Eye (tissue), 1 donor: ENCODE measurements at regions not wholly inside any gene's neighbourhood (a gene's known extent, or its start where the extent isn't known, plus 50 kb on each side); places are given as distances from the start of the nearest gene placed in this dataset.
A peak's percentile ranks its signal among the peaks of the same experiment; 100 is the strongest.

Source experiments
- DNase-seq: peaks from one replicate; pipeline ENCODE4 v3.0.0-alpha.2; 2015

GRCh38 chr17:77266891-77267341, 126.1 kb downstream of the SEC14L1 start:
- no peak for DNase-seq

DNA sequence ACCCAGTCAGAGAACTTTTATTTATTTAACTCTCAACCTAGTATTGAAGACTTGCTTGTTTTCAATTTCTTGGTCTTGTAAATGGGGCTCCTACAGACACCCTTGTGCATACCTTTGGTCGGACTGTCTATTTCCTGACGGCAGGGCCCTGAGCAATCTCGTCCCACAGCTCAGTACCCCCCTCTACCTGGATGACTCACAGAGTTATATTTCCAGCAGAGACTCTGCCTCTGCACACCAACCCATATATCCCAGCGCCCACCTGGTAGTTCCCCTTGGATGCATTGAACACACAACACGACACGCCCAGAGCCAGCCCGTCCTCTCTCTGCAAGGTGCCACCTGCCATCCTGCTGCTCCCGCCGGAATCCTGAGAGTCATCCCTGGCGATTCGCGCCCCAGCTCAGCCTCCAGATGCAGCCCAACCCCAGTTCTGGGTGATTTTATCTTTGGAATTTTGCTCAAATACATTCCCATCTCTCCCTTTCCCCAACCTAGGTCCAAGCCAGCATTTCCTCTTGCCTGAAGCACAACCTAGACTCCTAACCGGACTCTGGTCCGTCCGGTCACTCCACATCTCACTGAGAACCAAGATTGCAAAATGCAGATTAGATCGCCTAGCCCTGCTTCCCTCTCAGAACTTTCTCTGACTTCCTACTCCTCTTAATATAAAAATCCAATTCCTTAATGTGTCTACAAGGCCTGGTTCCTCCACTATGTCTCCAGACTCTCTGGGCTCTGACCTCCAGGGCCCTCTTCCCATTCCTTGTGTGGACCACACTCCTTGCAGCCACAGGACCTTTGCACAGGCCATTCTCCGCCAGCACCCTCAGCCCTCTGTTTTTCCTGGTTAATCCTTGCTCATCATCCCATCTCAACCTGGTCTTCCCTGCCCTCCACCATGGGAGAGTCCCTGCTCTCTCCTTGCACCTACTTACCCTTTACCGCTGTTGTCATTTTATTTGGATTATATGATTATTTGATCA, 129.2 kb downstream of the SEC14L1 start:
- DNase-seq, result no peak

- DNase-seq, result no peak
These were observed 130.6 kb downstream of the SEC14L1 start for GRCh38 chr17:77271411-77271810.

DNA sequence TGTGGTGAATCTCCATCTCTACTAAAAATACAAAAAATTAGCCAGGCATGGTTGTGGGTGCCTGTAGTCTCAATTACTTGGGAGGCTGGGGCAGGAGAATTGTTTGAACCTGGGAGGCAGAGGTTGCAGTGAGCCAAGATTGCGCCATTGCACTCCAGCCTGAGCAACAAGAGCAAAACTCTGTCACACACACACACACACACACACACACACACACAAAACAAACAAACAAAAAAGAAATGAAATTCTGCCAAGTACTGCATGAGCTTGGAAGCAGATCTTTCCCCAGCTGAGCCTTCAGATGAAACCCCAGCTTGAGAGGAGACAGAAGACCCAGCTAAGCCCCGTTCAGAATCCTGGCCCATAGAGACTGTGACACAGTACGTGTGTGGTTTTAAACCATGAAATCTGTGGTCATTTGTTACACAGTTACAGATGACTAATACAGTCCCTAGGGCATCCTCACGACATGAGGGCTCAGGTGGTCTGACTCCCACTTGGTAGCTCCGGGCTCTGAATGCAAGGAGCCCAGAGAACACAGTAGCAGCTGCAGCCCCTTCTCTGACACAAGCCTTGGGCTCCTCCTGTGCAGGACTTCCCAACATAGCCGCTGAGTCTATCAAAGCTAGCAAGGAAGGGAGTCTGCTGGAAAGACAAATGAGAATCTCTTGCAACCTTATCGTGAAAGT, 132.8 kb downstream of the SEC14L1 start:
- no peak for DNase-seq

DNA sequence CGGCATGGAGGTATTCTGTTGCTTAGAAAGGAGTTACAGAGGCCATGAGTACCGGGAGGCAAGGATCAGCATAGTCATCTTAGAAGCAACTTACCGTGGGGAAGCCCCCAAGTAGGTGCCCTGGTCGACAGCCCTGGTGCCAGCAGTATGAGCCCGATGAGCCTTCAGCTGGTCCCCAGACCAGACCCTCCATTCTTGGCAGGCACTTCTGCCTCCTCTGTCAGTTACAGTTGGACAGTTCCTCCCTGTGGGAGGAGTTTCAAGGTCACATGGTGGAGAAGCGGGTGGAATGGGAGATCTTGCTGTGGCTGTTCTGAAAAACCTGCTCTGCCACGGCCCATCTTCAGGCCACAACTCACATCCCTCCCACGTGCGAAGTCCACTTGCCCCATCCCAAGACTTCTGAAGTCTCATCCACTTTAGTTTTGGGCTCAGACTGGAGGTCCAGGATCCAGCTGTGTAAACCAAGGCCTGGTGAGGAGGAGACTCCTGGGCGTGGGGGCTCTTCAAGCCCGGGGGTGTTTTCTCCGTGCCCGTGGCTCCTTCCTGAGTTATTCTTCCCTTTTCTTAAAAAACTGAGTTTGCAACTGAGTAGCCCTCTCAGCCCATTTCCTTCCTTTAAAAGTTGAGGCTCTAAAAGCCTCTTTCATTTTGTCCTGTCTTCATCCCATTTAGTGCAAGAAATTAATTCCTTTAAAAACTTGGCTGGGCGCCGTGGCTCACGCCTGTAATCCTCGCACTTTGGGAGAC, 133.5 kb downstream of the SEC14L1 start:
- no peak for DNase-seq

GRCh38 chr17:77279448-77280303, 138.9 kb downstream of the SEC14L1 start:
- DNase-seq, result no peak

DNA sequence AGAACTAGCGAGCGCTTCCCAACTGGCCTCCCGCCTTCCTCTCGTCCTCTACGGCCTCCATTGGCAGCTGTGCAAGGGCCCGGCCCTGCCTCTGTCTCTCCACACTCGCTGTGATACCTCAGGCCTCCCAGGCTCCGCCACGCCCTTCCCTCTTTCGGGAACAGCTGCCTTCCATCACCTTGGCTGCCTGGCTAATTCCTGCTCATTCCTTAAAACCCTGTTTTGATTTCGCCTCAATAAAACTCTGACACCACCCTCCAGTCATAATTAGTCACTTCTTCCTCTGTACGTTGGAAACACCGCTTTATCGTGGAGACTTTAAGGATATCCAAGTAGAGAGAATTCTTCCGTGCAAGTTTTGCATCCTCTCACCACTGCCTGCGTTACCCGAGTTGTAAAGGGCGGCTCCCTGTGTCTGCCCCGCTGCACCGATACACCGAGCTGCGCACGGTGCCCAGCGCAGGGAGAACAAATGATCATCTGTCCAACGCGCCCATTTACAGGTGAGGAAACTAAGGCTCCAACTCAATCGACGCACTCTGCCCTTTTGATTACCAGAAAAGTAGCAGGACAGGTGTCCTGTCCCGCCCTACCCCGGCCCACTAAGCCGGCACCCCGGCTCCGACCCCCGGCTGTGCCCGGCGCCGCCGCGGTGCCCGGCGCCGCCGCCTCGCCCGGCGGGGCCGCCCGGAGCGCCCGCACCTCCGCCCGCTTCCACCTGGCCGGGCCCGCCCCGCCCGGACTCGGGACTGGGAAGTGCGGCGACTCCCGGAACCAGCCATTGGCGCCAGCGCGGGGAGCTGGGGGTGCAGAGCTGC, 139.7 kb downstream of the SEC14L1 start:
- DNase-seq, result peak; percentile 38

- peak; percentile 47 for DNase-seq
These were observed 140.5 kb downstream of the SEC14L1 start for GRCh38 chr17:77281122-77281903.

GRCh38 chr17:77281904-77282367, 141.2 kb downstream of the SEC14L1 start:
- DNase-seq, result no peak

GRCh38 chr17:77282524-77283515, 142.1 kb downstream of the SEC14L1 start:
- no peak for DNase-seq

DNA sequence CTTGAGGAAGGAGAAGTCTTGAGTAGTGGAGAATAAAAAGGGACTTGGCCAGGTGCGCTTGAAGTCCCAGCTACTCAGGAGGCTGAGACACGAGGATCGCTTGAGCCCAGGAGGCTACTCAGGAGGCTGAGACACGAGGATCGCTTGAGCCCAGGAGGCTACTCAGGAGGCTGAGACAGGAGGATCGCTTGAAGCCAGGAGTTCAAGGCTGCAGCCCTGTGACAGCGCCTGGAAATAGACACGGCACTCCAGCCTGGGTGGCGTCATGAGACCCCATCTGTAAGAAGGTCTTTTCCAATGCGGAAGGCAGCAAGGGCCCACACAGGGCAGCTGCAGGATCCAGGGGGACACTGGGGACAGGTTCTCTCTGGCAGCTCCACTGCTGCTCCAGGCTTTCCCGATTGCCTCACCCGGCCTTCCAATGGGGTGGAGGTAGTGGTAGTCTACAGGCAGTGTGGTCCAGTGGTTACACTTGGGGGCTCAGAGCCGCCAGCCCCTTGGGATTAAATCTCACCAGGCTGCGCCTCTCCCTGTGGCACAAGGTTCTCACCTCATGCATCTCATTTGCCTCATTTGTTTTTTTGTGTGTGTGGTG, 143.4 kb downstream of the SEC14L1 start:
- DNase-seq, result no peak

DNA sequence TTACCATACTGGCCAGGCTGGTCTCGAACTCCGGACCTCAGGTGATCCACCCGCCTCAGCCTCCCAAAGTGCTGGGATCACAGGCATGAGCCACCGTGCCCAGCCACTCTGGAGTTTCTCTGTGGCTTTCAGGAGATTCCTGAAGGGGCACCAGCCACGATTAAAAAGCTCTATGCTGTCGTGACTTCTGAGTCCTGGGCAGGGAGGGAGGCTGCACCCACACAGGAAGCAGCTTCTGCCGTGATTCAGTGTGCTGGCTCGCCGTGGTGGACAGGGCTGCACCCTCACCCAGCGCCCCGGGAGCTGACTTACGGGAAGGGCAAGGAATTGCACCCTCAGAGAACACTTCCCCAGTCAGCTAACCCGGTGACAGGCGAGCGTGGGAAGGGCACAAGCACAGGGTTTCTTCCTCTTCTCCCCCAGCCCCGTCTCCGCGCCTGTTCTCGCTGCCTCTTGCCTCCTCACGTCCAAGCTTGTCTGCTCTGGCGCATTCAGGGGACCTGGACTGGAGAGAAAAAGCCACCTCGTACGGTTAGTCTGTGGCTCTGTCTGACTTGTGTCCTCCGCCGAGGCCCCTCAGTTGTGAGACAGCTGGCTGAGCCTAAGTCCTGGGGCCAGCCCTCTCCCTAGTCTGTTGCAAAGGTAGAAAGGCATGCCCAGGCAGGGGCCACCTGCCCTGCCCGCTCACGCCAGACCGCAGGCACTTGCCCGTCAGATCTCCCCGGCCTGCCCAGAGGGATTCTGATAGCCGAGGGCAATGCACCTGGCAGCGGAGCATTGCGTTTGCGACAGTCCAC, 145.0 kb downstream of the SEC14L1 start:
- DNase-seq, result no peak

DNA sequence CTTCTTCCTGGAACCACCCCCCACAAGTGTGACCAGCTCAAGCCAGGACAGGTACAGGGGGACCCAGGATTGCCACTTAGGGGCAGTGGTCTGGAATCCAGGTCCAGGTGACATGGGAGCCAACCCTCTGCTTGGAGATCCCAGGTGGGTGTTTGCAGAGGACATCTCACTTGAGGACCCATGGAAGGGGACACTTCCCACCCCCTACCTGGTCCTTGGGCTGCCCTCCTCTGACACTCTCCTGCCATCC, 145.5 kb downstream of the SEC14L1 start:
- DNase-seq, result no peak

DNA sequence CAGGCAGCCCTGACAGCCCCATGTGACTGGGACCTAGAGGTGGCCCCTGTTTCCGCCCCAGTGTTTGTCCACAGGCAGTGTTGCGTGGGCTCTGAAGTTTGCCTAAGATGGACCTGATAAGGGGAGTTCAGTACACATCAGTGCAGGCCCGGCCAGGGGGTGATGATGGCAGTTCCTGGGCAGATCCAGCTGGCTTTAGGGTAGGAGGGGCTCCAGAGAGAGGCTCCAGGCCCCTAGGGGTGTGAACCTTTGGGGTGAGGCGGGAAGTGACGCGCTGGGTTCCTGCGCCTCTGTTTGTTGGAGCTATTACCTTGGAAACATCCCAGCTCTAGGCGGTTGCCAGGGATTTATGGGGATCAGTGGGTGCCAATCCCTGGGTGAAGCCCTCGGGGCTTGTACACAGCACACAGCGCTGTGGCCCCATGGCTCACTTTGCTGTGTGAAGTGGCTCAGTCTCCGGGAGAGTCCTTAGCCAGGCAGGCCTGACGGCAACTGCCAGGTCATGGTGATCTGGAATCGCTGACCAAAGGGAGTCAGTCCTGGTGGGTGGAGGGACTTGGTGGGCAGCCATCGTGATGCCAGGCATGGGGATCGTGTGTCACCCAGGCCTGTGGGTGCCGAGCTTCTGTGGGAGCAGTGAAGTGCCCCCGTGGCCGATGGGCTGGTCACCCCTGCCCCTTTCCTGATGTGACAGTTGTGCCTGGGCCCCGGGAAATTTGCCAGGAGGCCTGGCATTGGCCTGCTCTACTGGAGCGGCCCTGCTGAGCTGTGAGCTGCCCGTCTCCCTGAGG, 146.1 kb downstream of the SEC14L1 start:
- no peak for DNase-seq

DNA sequence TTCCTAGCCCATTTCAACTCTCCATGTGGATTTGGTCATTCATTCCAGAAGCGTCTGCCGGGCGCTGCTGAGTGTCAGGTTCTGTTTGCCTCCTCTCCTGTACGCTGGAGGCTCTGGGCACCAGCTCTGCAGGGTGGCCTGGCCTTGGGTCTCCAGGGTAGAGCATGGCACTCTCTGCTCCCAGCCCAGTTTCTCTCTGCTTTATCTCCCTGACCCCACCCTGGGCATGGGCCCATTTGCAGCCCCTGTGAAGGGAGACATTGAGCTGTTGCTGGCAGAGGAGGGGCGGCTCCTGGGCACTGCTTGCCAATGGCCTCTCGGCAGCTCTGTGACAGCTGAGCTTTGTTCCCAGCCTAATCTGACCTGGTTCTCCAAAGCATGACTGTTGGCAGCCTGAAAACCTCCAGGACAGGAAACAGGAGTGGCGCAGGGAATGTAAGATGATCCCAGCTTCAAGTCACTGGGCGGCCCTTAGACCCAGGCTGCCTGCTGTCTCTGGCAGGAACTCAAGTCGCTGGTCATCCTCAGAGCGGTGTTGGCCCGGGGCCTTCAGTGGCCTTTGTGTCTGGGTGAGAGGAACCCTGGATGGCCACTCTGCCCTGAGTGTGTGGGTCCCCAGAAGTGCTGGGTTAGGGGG, 146.8 kb downstream of the SEC14L1 start:
- DNase-seq, result peak; percentile 47

DNA sequence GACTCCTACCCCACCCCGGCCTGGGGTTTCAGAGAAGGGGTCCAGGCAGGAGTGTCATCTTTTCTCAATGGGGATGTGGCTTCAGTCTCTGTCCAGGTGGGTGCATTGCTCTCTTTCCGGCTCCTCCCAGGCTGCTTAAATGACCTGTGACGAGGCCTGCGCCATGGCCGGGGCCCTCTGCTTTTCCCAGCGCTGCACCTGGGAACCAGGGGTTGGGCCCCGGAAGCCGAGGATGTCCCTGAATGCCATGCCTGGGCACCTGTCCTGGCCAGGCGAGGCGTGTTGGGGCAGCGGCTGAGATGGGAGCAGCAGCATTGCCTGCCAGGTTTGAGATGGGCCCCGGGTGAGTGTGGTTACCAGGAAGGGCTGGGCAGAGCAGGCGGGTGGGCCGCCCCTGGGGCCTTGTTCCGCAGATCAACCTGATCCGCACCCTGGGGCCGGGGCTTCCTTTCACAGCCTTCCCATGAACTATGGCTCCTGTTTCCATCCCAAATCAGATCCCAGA, 147.4 kb downstream of the SEC14L1 start:
- no peak for DNase-seq
